PC-3 (cell line): ENCODE measurements at regions not wholly inside any gene's neighbourhood (a gene's known extent, or its start where the extent isn't known, plus 50 kb on each side); places are given as distances from the start of the nearest gene placed in this dataset.
A peak's percentile ranks its signal among the peaks of the same experiment; 100 is the strongest.

Experiments used
- ATAC-seq: fragments of 200-7000 bp; cut with Tn5 transposase; 2 replicates; pipeline ENCODE4 v1.9.1; 2020; ENCODE audit warnings: mild to moderate bottlenecking, moderate library complexity
- BruUV-seq: library from RNA; stranded (reverse); fragments of 400-500 nt; replicated peaks from 2 replicates; lab custom pipeline; 2021; lab: Mats Ljungman, UMichigan
- CTCF ChIA-PET: fragments of 300-600 bp; sonication (Branson Sonifier 250); formaldehyde crosslinking; loops from one replicate; lab custom pipeline; 2022; ENCODE audit warnings: antibody characterized with exemption; lab: Charles Lee
- POLR2A ChIA-PET: fragments of 300-600 bp; sonication (Branson Sonifier 250); formaldehyde crosslinking; loops from one replicate; lab custom pipeline; 2022; ENCODE audit warnings: antibody characterized with exemption; ENCODE audit not compliant: unreplicated experiment; lab: Charles Lee
- DNase-seq: peaks from one replicate; pipeline ENCODE4 v3.0.0-alpha.2; 2015
- H2AFZ ChIP-seq: fragments of 300-600 bp; sonication (generic); 2 replicates; pipeline ENCODE4 v1.6.0; 2016; ENCODE audit warnings: antibody characterized with exemption, low read length
- H3F3A ChIP-seq: fragments of 300-600 bp; sonication (generic); one replicate; pipeline ENCODE4 v1.6.0; 2017; ENCODE audit warnings: antibody characterized with exemption, low read length, control low read depth, mild to moderate bottlenecking; ENCODE audit not compliant: unreplicated experiment
- H3K27ac ChIP-seq: fragments of 300-600 bp; sonication (generic); 2 replicates; pipeline ENCODE4 v1.5.1; 2016; ENCODE audit warnings: mild to moderate bottlenecking, low read length
- H3K27me3 ChIP-seq: fragments of 300-600 bp; sonication (generic); 2 replicates; pipeline ENCODE4 v1.6.1; 2016; ENCODE audit warnings: low read length, mixed read lengths
- H3K36me3 ChIP-seq: fragments of 300-600 bp; sonication (generic); 2 replicates; pipeline ENCODE4 v1.6.1; 2016; ENCODE audit warnings: low read depth, mixed run types, low read length, mixed read lengths
- H3K4me1 ChIP-seq: fragments of 300-600 bp; sonication (generic); 2 replicates; pipeline ENCODE4 v1.5.1; 2016; ENCODE audit warnings: low read length; ENCODE audit not compliant: insufficient read depth
- H3K4me2 ChIP-seq: fragments of 300-600 bp; sonication (generic); 2 replicates; pipeline ENCODE4 v1.6.0; 2016; ENCODE audit warnings: low read length
- H3K4me3 ChIP-seq: fragments of 300-600 bp; sonication (generic); 2 replicates; pipeline ENCODE4 v1.5.1; 2016; ENCODE audit warnings: mild to moderate bottlenecking, low read length, mixed read lengths
- H3K79me2 ChIP-seq: fragments of 300-600 bp; sonication (generic); 2 replicates; pipeline ENCODE4 v1.6.1; 2017; ENCODE audit warnings: low read length, mixed read lengths
- H3K9ac ChIP-seq: fragments of 300-600 bp; sonication (generic); 2 replicates; pipeline ENCODE4 v1.6.0; 2016; ENCODE audit warnings: mild to moderate bottlenecking, low read length
- H3K9me2 ChIP-seq: fragments of 300-600 bp; sonication (generic); replicated peaks from 2 replicates; pipeline ENCODE4 v1.6.1; 2016; ENCODE audit warnings: mixed run types, low read length, mixed read lengths
- H3K9me3 ChIP-seq: fragments of 300-600 bp; sonication (generic); 2 replicates; pipeline ENCODE4 v1.6.1; 2016; ENCODE audit warnings: low read length, mixed read lengths
- H4K20me1 ChIP-seq: fragments of 300-600 bp; sonication (generic); 2 replicates; pipeline ENCODE4 v1.6.1; 2016; ENCODE audit warnings: low read length, mixed read lengths
- CTCF ChIP-seq: fragments of 300-600 bp; sonication (generic); conservative IDR thresholded peaks from 2 replicates; pipeline ENCODE4 v1.5.1; 2017; ENCODE audit warnings: antibody characterized with exemption, low read depth, mild to moderate bottlenecking, low read length
- EZH2 ChIP-seq: fragments of 300-600 bp; sonication (generic); IDR thresholded peaks from one replicate; pipeline ENCODE4 v1.6.1; 2017; ENCODE audit warnings: antibody characterized with exemption, mild to moderate bottlenecking, low read length; ENCODE audit not compliant: unreplicated experiment
- EZH2phosphoT487 ChIP-seq: fragments of 300-600 bp; sonication (generic); IDR thresholded peaks from 2 replicates; pipeline ENCODE4 v1.6.1; 2018; ENCODE audit warnings: mild to moderate bottlenecking, antibody characterized with exemption, low read length, borderline replicate concordance
- intact Hi-C: fragments of 100-400 bp; cut with micrococcal nuclease; formaldehyde crosslinking; loops from 2 replicates; pipeline ENCODE4 v1.9.0; 2023

GRCh38 chr4:38601244-38601915 lies 62.6 kb upstream of the KLF3 start:
- Histone ChIP-seq H3K27me3 (no peaks in the 10 kb centered on the region), H3K9me3 (no peaks in the 10 kb centered on the region), H3K4me1 (peaks cover 18% of the 10 kb centered on the region), H3K4me2 (peak overlapping the region; percentile 50), H2AFZ (0 out of 2 replicates have a peak overlapping the region, but pooled peaks have one; percentile 23), H3K9ac (no peak overlapping the region), H3K36me3 (no peaks in the 10 kb centered on the region), H3K79me2 (no peaks in the 10 kb centered on the region), H4K20me1 (no peaks in the 10 kb centered on the region), H3F3A (no peaks in the 10 kb centered on the region), H3K4me3 (peak overlapping the region; percentile 18; the same call in 1 of the 2 replicates), H3K27ac (peak overlapping the region; percentile 53), H3K9me2 (no peaks in the 10 kb centered on the region)
- CTCF ChIA-PET = no interaction called here
- ATAC-seq (peak; percentile 85), DNase-seq (peak; percentile 80)
- BruUV-seq = no TSS peak
- intact Hi-C loops = no loop called here
- POLR2A ChIA-PET = no interaction called here
- TF ChIP-seq EZH2 (no peak), CTCF (no peak), EZH2phosphoT487 (no peak)

GRCh38 chr4:38601916-38602291 lies 62.1 kb upstream of the KLF3 start:
- ChIA-PET POLR2A (no interaction called here), CTCF (no interaction called here)
- no peaks in the 10 kb centered on the region for H3F3A ChIP-seq
- ATAC-seq = no peak
- H3K79me2 ChIP-seq = no peaks in the 10 kb centered on the region
- no peak overlapping the region for H3K4me2 ChIP-seq
- BruUV-seq = no TSS peak
- H3K36me3 ChIP-seq = no peaks in the 10 kb centered on the region
- intact Hi-C loops = no loop called here
- H2AFZ ChIP-seq = no peak overlapping the region
- DNase-seq = no peak
- no peak overlapping the region for H3K4me3 ChIP-seq
- peaks cover 18% of the 10 kb centered on the region for H3K4me1 ChIP-seq
- H3K9ac ChIP-seq = no peak overlapping the region
- TF ChIP-seq EZH2 = no peak
- TF ChIP-seq CTCF = no peak
- no peak for TF ChIP-seq EZH2phosphoT487
- H3K27ac ChIP-seq = peak overlapping the region; percentile 53
- no peaks in the 10 kb centered on the region for H3K27me3 ChIP-seq
- no peaks in the 10 kb centered on the region for H4K20me1 ChIP-seq
- H3K9me2 ChIP-seq = no peaks in the 10 kb centered on the region
- no peaks in the 10 kb centered on the region for H3K9me3 ChIP-seq

- Histone ChIP-seq H3K4me1 (peaks cover 18% of the 10 kb centered on the region), H3K79me2 (no peaks in the 10 kb centered on the region), H3K27ac (no peak overlapping the region), H3K9ac (no peak overlapping the region), H3F3A (no peaks in the 10 kb centered on the region), H3K9me2 (no peaks in the 10 kb centered on the region), H3K4me3 (no peak overlapping the region), H3K4me2 (no peak overlapping the region), H4K20me1 (no peaks in the 10 kb centered on the region), H2AFZ (no peak overlapping the region), H3K36me3 (no peaks in the 10 kb centered on the region), H3K9me3 (no peaks in the 10 kb centered on the region), H3K27me3 (no peaks in the 10 kb centered on the region)
- intact Hi-C loops = no loop called here
- ChIA-PET POLR2A (no interaction called here), CTCF (no interaction called here)
- TF ChIP-seq EZH2 (no peak), CTCF (no peak), EZH2phosphoT487 (no peak)
- no peak for ATAC-seq
- no peak for DNase-seq
- no TSS peak for BruUV-seq
These were observed 60.3 kb upstream of the KLF3 start for GRCh38 chr4:38603652-38604051.
